Chondrocyte (in vitro differentiated cells): ENCODE measurements at regions not wholly inside any gene's neighbourhood (a gene's known extent, or its start where the extent isn't known, plus 50 kb on each side); places are given as distances from the start of the nearest gene placed in this dataset.

Source experiments
- DNase-seq: peaks from one replicate; pipeline ENCODE4 v3.0.0; 2021; ENCODE audit warnings: mixed read lengths, low spot score
- H3K27ac Mint-ChIP-seq: one replicate; pipeline ENCODE4 v1.8.0; 2021; ENCODE audit warnings: mild to moderate bottlenecking, moderate library complexity, mixed read lengths; ENCODE audit not compliant: unreplicated experiment
- H3K27me3 Mint-ChIP-seq: 2 replicates; pipeline ENCODE4 v1.8.0; 2021; ENCODE audit warnings: low read depth, mixed read lengths
- H3K36me3 Mint-ChIP-seq: 2 replicates; pipeline ENCODE4 v1.8.0; 2021; ENCODE audit warnings: low read depth, mixed read lengths
- H3K4me1 Mint-ChIP-seq: 2 replicates; pipeline ENCODE4 v1.8.0; 2021; ENCODE audit warnings: low read depth, mild to moderate bottlenecking, mixed read lengths
- H3K4me3 Mint-ChIP-seq: one replicate; pipeline ENCODE4 v1.8.0; 2021; ENCODE audit warnings: mild to moderate bottlenecking, moderate library complexity, mixed read lengths; ENCODE audit not compliant: unreplicated experiment
- H3K9me3 Mint-ChIP-seq: 2 replicates; pipeline ENCODE4 v1.8.0; 2021; ENCODE audit warnings: low read depth, mixed read lengths
- TF ChIP-seq, protein P1 (sequence below): fragments of 200-600 bp; sonication (generic); IDR thresholded peaks from 2 replicates; pipeline ENCODE4 v1.5.0; 2021; ENCODE audit warnings: antibody characterized with exemption, mild to moderate bottlenecking, moderate library complexity

DNA sequence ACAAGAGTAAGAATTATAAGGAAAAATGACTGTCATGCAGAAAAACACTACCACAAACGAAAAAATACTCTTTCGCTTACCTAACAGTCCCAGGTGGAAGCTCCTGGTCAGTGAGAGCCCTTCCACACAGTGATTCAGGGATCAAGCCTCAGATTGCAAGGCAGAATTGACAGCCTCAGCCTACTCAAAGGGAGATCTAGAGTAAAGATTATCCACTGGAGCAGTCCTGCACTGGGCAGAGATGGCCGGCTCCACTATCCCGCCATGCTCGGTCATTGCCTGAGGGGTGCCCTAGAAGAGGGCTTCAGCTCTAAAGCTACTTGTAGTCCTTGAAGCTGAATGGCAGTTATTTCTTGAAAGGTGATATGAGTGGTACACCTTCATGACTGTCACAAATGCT lies 174.7 kb downstream of the TTC8 start:
- TF ChIP-seq, protein P1, sequence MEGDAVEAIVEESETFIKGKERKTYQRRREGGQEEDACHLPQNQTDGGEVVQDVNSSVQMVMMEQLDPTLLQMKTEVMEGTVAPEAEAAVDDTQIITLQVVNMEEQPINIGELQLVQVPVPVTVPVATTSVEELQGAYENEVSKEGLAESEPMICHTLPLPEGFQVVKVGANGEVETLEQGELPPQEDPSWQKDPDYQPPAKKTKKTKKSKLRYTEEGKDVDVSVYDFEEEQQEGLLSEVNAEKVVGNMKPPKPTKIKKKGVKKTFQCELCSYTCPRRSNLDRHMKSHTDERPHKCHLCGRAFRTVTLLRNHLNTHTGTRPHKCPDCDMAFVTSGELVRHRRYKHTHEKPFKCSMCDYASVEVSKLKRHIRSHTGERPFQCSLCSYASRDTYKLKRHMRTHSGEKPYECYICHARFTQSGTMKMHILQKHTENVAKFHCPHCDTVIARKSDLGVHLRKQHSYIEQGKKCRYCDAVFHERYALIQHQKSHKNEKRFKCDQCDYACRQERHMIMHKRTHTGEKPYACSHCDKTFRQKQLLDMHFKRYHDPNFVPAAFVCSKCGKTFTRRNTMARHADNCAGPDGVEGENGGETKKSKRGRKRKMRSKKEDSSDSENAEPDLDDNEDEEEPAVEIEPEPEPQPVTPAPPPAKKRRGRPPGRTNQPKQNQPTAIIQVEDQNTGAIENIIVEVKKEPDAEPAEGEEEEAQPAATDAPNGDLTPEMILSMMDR, result no peak
- Mint-ChIP-seq H3K9me3 (peaks cover 4% of the 10 kb centered on the region), H3K27ac (no peak overlapping the region), H3K27me3 (no peaks in the 10 kb centered on the region), H3K36me3 (no peaks in the 10 kb centered on the region), H3K4me1 (peaks cover 11% of the 10 kb centered on the region), H3K4me3 (no peak overlapping the region)
- no peak for DNase-seq

DNA sequence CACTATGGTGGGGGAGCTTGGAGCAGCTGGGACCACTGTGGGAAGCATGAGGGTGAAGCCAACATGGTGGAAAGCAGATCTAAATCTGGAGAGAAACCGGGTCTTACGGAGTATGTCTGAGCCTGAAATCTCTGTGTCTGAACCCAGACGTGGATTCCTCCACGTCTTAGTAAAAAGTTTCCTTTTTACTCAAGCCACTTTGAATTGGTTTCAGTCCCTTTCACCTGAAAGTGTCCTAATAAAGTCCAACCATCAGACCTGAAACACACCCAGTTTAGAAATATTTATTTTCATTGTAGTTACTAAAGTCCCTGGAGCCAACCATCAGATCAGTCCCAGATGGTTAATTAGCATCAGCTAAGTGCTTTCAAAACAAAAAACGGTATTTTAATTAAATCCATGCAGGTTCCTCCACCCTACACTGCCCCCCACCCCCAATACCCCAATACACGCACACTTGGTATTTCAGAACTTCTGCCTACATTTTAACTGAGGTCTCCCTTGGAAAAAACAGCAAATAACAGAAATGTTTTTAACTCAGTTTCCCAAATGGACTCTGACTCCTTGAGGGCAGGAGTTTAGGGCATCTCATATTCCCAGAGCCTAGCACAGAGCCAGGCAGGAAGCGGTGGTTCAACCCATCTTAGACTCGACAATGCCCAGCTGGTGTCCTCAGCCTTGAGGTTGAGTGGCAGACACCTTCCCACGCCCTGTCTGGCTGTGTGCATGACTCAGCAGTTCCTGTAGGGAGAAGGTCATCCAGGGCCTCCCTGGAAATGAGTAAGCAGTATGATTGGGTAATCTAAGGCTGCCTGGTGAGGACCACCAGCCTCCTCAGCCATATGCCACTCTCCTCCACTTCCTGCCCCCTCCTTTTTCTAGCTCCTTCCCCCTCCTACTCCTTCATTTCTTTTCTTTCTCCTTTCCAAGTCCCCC lies 175.8 kb downstream of the TTC8 start:
- Mint-ChIP-seq H3K27me3 (no peaks in the 10 kb centered on the region), H3K36me3 (no peaks in the 10 kb centered on the region)
- no peak for DNase-seq

DNA sequence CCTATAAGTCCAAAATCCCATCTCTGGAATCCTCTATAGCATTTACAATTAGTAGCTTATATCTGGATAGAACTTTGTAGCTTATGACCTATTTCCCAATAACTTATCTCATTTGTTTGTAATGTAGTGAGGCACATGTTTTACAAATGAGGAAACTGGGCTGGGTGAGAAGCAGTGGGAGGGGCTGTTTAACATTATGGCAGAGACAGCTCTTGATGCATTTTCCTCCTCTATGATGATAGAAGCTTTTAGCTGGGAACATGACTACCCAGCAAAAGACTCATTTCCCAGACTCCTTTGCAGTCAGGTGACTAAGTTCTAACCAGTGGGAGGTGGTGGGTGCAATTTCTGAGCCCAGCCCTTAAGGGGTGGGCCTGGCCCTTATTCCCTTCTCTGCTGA lies 179.7 kb downstream of the TTC8 start:
- Mint-ChIP-seq H3K27me3 (no peaks in the 10 kb centered on the region), H3K36me3 (no peaks in the 10 kb centered on the region), H3K4me1 (peaks cover 11% of the 10 kb centered on the region), H3K4me3 (no peak overlapping the region), H3K27ac (no peak overlapping the region), H3K9me3 (peaks cover 6% of the 10 kb centered on the region)
- no peak for DNase-seq
- TF ChIP-seq, protein P1, result no peak

More for the DNA sequence above, 175.8 kb downstream of the TTC8 start:
- TF ChIP-seq, protein P1, result no peak
- no peak overlapping the region for H3K4me3 Mint-ChIP-seq
- peaks cover 11% of the 10 kb centered on the region for H3K4me1 Mint-ChIP-seq
- peaks cover 6% of the 10 kb centered on the region for H3K9me3 Mint-ChIP-seq
- no peak overlapping the region for H3K27ac Mint-ChIP-seq

DNA sequence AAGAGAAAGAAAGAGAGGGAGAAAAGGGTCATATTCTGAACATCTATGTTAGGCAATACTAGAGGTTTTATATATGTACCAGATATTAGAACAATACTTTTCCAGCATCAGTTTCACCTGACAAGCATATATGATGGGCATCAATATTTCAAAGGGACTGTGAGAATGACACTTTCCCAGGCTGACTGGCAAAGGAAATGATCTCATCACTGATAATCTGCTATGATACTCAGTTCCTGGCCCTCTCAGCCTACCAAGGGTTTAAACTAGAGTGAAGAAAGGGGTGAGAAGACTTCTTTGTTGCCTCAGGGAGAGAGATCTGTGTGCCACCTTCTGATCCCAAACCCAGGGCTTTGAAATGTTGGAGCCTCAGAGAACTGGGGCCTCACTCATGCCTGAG lies 183.5 kb downstream of the TTC8 start:
- Mint-ChIP-seq H3K4me1 (no peaks in the 10 kb centered on the region), H3K36me3 (no peaks in the 10 kb centered on the region), H3K9me3 (peaks cover 2% of the 10 kb centered on the region), H3K4me3 (no peak overlapping the region), H3K27ac (no peak overlapping the region), H3K27me3 (no peaks in the 10 kb centered on the region)
- no peak for DNase-seq
- TF ChIP-seq, protein P1, result no peak

DNA sequence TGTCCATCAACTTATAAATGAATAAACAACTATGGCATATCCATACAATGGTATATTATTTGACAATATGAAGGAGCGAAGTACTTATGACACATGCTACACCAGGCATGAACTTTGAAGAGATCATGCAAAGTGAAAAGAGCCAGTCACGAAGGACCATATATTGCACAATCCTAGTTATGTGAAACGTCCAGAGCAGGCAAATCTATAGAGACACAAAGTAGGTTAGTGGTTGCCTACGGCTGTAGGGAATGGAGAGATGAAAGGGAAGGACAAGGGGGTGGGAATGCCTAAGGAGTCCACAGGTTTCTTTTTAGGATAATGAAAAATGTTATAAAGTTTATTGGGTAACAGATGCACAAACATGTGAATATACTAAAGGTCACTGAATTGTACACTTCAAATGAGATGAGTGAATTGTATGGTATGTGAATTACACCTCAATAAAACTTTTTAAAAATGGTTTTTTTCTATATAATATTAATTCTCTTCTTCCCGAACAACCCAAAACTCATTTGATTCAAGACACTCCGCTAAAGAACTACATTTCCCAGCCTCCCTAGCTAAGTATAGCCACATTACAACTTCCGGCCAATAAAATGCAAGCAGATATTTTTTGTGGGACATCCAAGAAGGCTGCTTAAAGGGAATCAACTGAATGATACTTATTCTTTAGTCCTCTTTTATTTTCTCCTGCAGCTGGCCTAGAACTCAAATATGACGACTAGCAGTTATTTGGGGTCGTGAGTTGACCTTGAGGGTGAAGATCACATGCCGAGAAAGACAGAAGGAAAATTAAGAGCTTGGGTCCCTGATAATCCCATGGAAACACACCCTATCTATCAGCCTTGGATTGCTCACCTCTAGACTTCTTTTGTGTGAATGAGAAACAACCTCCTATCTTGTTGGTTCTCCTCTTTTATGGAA lies 187.2 kb downstream of the TTC8 start:
- Mint-ChIP-seq H3K4me1 (no peaks in the 10 kb centered on the region), H3K27me3 (peaks cover 3% of the 10 kb centered on the region), H3K9me3 (peaks cover 5% of the 10 kb centered on the region), H3K4me3 (no peak overlapping the region), H3K36me3 (no peaks in the 10 kb centered on the region), H3K27ac (no peak overlapping the region)
- TF ChIP-seq, protein P1, result no peak
- no peak for DNase-seq
